Common myeloid progenitor, CD34-positive (primary cell): ENCODE measurements at regions not wholly inside any gene's neighbourhood (a gene's known extent, or its start where the extent isn't known, plus 50 kb on each side); places are given as distances from the start of the nearest gene placed in this dataset.

Experiments used
- CTCF ChIA-PET: fragments of 350-600 bp; sonication (Branson Sonifier 250); formaldehyde crosslinking; loops from one replicate; lab custom pipeline; 2021; ENCODE audit warnings: antibody characterized with exemption; lab: Charles Lee
- POLR2A ChIA-PET: fragments of 350-600 bp; sonication (Branson Sonifier 250); formaldehyde crosslinking; loops from one replicate; lab custom pipeline; 2021; ENCODE audit warnings: antibody characterized with exemption; lab: Charles Lee
- DNase-seq, 3 donors: peaks; one replicate each; pipeline versions ENCODE4 v3.0.0 to v3.0.0-alpha.2; 2013
- H3K27ac ChIP-seq, 2 experiments: 1 replicate in 1 of 2; 2 replicates in 1 of 2; pipeline ENCODE4 v1.7.0; 2013; ENCODE audit warnings: inconsistent platforms in 2 of 2, low read length in 2 of 2, mild to moderate bottlenecking in 2 of 2, low read depth in 1 of 2, moderate library complexity in 1 of 2; ENCODE audit not compliant: severe bottlenecking in 2 of 2, insufficient read depth in 1 of 2, poor library complexity in 1 of 2
- H3K27me3 ChIP-seq, 5 experiments: replicated peaks in 2 of 5; 1 replicate in 3 of 5; 2 replicates in 2 of 5; pipeline versions ENCODE4 v1.6.1 to v1.7.0; 2013; ENCODE audit warnings: low read length in 4 of 5, mild to moderate bottlenecking in 2 of 5, moderate library complexity in 2 of 5, inconsistent platforms in 1 of 5; ENCODE audit not compliant: insufficient read depth in 5 of 5, control insufficient read depth in 4 of 5
- H3K36me3 ChIP-seq, 4 experiments: 1 replicate in 2 of 4; 2 replicates in 2 of 4; pipeline versions ENCODE4 v1.6.1 to v1.7.0; 2013; ENCODE audit warnings: low read length in 3 of 4, control low read depth in 1 of 4, mild to moderate bottlenecking in 1 of 4; ENCODE audit not compliant: control insufficient read depth in 4 of 4, insufficient read depth in 4 of 4
- H3K4me1 ChIP-seq, 4 experiments: 1 replicate in 3 of 4; 2 replicates in 1 of 4; pipeline versions ENCODE4 v1.6.1 to v1.7.1; 2013; ENCODE audit warnings: low read length in 3 of 4, mild to moderate bottlenecking in 3 of 4, control low read depth in 1 of 4, inconsistent platforms in 1 of 4, moderate library complexity in 1 of 4; ENCODE audit not compliant: control insufficient read depth in 4 of 4, insufficient read depth in 4 of 4; ENCODE audit errors: control extremely low read depth in 1 of 4
- H3K4me3 ChIP-seq, 7 experiments: 1 replicate in 4 of 7; 2 replicates in 3 of 7; pipeline versions ENCODE4 v1.5.1 to v1.7.0; 2013; ENCODE audit warnings: mild to moderate bottlenecking in 7 of 7, low read length in 6 of 7, moderate library complexity in 6 of 7, inconsistent platforms in 2 of 7, low read depth in 2 of 7, control low read depth in 1 of 7; ENCODE audit not compliant: insufficient read depth in 4 of 7, control insufficient read depth in 1 of 7; ENCODE audit errors: extremely low read depth in 1 of 7
- H3K9me3 ChIP-seq, 5 experiments: 1 replicate in 4 of 5; 2 replicates in 1 of 5; pipeline versions ENCODE4 v1.6.1 to v1.7.1; 2013; ENCODE audit warnings: low read length in 4 of 5, mild to moderate bottlenecking in 2 of 5, inconsistent platforms in 1 of 5, low read depth in 1 of 5, moderate library complexity in 1 of 5; ENCODE audit not compliant: control insufficient read depth in 4 of 5, insufficient read depth in 2 of 5; ENCODE audit errors: control extremely low read depth in 1 of 5
- WGBS: methylation state at CpG from one replicate; pipeline ENCODE4 v1.1.5; 2013; ENCODE audit not compliant: insufficient coverage; 5-methylcytosine and 5-hydroxymethylcytosine counted together

DNA sequence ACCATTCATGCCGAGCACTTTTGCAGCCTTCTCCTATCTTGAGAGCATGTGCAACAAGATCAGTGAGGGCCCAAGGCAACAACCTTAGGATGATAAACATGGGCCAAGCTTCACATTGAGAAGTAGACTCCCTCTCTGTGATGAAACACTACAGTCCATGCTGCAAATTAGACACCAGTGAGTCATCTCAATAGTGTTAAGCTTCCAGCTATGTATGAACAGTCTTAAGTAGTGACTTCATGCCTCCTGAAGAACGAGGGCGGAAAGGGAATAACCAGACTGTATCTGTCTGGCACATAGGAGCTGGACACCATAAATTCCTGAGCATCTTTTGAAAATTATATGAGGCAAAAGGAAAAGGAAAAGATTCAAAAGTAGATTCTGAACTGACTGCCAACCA lies 309.9 kb upstream of the SLITRK1 start:
- ChIA-PET POLR2A (no interaction called here), CTCF (no interaction called here)
- Histone ChIP-seq H3K27ac (no peak overlapping the region), H3K27me3 (no peaks in the 10 kb centered on the region), H3K4me3 (no peak overlapping the region), H3K36me3 (no peaks in the 10 kb centered on the region), H3K9me3 (peaks cover 0 to 11% (median 0%) of the 10 kb centered on the region in 5 experiments), H3K4me1 (peaks cover 0 to 4% (median 2%) of the 10 kb centered on the region in 4 experiments)
- 97% methylated on average over 3 of the region's 3 CpGs for WGBS
- DNase-seq: no peak

DNA sequence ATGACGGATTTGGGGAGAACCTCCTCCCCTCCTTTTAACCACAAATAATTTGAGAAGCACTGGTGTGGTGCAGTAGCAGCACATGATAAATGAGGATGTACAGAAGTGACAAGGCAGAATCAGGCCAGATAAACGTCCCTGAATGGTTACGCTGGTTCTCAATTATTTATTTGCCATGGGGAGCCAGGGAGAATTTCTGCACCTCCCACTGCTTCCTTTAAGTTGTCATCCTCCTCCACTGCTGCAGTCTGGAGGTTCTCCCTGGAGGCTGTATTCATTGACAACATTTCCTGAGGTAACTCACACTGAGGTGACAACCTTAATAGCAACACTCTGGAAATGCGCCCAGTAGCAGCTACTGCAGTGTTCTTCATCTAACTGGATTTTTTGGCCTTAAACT lies 308.9 kb upstream of the SLITRK1 start:
- ChIA-PET POLR2A (no interaction called here), CTCF (no interaction called here)
- H3K27ac ChIP-seq: no peak overlapping the region
- H3K4me1 ChIP-seq: peaks cover 0 to 4% (median 2%) of the 10 kb centered on the region in 4 experiments
- no peak overlapping the region for H3K4me3 ChIP-seq
- H3K36me3 ChIP-seq: no peaks in the 10 kb centered on the region
- H3K27me3 ChIP-seq: no peaks in the 10 kb centered on the region
- WGBS: 100% methylated on average over 1 of the region's 4 CpGs
- peaks cover 0 to 9% (median 0%) of the 10 kb centered on the region in 5 experiments for H3K9me3 ChIP-seq
- DNase-seq: peak in 2 of 3 donors; percentile 47 to 58

DNA sequence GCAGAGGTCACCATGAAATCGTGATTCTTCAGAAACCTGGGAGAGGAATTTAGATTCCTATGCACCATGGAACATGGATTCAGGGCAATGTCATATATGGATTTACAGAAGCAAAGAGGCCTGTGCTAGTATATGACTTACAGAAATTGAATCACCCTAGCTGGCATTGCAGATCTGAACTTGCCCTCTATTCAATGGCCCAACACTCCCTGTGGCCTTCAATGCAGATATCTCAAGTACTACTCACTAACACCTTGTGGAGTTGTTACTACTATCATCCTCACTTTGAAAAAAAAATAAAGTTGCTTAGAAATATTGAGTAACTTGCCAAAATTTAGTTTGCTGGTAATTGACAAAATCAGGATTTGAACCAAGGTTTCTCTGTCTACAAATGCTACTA lies 305.4 kb upstream of the SLITRK1 start:
- WGBS: 100% methylated on average over 1 of the region's 1 CpG
- H3K27me3 ChIP-seq: no peaks in the 10 kb centered on the region
- ChIA-PET CTCF (no interaction called here), POLR2A (no interaction called here)
- H3K36me3 ChIP-seq: no peaks in the 10 kb centered on the region
- peaks cover 0 to 3% (median 0%) of the 10 kb centered on the region in 5 experiments for H3K9me3 ChIP-seq
- peaks cover 0 to 4% (median 2%) of the 10 kb centered on the region in 4 experiments for H3K4me1 ChIP-seq
- no peak overlapping the region for H3K27ac ChIP-seq
- no peak overlapping the region for H3K4me3 ChIP-seq
- no peak for DNase-seq

DNA sequence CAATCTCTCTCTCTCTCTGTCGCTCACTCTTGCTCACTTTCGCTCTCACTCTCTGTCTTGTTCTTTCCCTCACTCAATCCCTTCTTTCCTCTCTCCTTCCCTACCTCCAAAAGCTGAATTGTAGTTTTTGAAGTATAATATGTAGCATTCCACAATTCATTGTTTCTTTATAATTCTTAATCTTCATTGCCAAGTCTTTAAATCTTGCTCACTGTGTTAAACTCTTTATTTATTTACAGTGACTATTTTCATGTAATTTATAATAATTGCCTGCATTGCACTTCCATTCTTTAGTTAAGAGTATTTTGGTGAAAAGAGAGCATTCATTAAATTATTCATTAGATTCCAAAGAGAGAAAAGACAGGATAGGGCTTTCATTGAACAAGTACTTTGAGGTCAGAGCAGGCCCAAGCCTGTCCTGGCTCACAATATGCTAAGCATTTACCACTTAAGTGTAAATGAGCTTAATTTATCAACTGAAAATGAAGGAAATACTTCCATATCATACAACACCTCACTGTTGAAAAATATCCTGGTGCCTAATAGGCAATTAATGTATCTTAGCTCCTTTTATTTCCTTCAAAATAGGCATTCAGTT lies 257.4 kb upstream of the SLITRK1 start:
- no peak overlapping the region for H3K4me3 ChIP-seq
- ChIA-PET POLR2A (no interaction called here), CTCF (no interaction called here)
- H3K9me3 ChIP-seq: peaks cover 0 to 3% (median 0%) of the 10 kb centered on the region in 5 experiments
- no peak for DNase-seq
- no peaks in the 10 kb centered on the region for H3K27me3 ChIP-seq
- H3K4me1 ChIP-seq: peaks cover 17 to 43% (median 29%) of the 10 kb centered on the region in 4 experiments
- no peak overlapping the region for H3K27ac ChIP-seq
- H3K36me3 ChIP-seq: no peaks in the 10 kb centered on the region
- WGBS: 100% methylated on average over 1 of the region's 2 CpGs

DNA sequence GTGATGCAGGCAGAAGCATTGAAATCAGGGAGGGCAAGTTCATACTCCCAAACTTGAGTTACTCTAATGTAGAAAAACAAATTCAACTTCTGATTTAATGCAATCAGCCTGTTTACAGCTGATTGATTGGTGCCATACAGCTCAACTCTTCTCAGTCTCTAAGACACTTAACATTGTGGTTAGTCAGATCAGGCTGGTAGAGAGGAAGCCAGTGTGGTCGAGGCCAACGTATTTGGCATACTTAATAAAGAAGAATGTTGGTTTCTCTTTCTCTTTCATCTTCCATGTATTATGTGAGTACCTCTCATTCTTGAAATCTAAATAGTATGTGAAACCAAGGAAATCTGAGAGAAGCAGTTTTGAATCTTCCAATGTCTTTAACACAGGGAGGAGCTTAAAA lies 255.0 kb upstream of the SLITRK1 start:
- H3K4me3 ChIP-seq: peak overlapping the region in 6 of 7 experiments; percentile 1 to 71 (median 43)
- H3K36me3 ChIP-seq: no peaks in the 10 kb centered on the region
- H3K9me3 ChIP-seq: peaks cover 0 to 3% (median 0%) of the 10 kb centered on the region in 5 experiments
- peaks cover 17 to 43% (median 29%) of the 10 kb centered on the region in 4 experiments for H3K4me1 ChIP-seq
- no peaks in the 10 kb centered on the region for H3K27me3 ChIP-seq
- peak; percentile 86 to 97 (median 95) for DNase-seq
- peak overlapping the region in 1 of 2 experiments; percentile 73 for H3K27ac ChIP-seq
- CTCF ChIA-PET: interaction anchor here (1.1 kb wide), 1 partner anchor 11 kb away, joined by 4 read pairs; no protein-coding TSS in a partner anchor
- POLR2A ChIA-PET: no interaction called here
- WGBS: 0% methylated on average over 1 of the region's 2 CpGs

DNA sequence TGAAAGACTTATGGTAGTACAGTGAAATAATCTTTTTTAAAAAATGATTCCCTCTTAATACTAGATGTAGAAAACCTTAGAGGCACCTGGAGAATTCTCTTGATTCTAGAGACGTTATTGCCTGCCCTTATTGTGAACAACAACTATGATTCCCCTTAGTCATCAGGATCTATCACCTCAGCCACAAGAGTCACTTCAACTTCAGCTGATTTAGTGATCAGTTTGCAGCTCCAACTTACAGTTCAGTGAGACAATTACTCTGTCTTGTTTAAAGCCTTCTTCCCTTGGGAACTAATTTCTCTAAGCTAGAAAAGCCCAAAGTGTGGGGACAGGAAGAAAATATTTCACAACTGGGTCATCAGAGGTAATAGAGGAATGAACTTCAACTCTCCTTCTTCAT lies 254.3 kb upstream of the SLITRK1 start:
- Histone ChIP-seq H3K36me3 (no peaks in the 10 kb centered on the region), H3K9me3 (peaks cover 0 to under 1% (median 0%) of the 10 kb centered on the region in 5 experiments), H3K4me1 (peaks cover 17 to 43% (median 29%) of the 10 kb centered on the region in 4 experiments), H3K27ac (peak overlapping the region in 1 of 2 experiments; percentile 73), H3K4me3 (peak overlapping the region in 2 of 7 experiments; percentile 65 to 71), H3K27me3 (no peaks in the 10 kb centered on the region)
- POLR2A ChIA-PET: no interaction called here
- DNase-seq: peak in 2 of 3 donors; percentile 23 to 47
- CTCF ChIA-PET: interaction anchor here (1.1 kb wide), 1 partner anchor 10 kb away, joined by 4 read pairs; no protein-coding TSS in a partner anchor
- 14% methylated on average over 1 of the region's 1 CpG for WGBS

DNA sequence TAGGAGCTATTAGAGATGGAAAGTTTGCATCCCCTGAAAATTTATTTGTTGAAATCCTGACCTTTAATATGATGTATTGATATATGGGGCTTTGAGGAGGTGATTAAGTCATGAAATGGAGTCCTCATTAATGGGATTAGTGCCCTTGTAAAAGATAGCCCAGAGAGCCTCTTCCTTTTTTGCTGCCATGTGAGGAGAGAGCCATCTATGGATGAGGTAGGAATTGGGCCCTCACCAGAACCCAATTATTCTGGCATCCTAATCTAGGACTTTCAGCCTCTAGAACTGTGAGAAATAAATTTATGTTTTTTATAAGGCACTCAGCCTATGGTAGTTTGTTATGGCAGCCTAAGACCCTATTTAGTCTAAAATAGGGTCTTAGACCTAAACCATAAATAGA lies 250.2 kb upstream of the SLITRK1 start:
- H3K4me3 ChIP-seq: no peak overlapping the region
- CTCF ChIA-PET: no interaction called here
- POLR2A ChIA-PET: no interaction called here

More for the DNA sequence above, 250.2 kb upstream of the SLITRK1 start:
- H3K36me3 ChIP-seq: no peaks in the 10 kb centered on the region
- no peaks in the 10 kb centered on the region for H3K27me3 ChIP-seq
- H3K4me1 ChIP-seq: peaks cover 11 to 17% (median 13%) of the 10 kb centered on the region in 4 experiments
- H3K9me3 ChIP-seq: no peaks in the 10 kb centered on the region
- no peak for DNase-seq
- no peak overlapping the region for H3K27ac ChIP-seq
